GM18951 (cell line): ENCODE measurements at regions not wholly inside any gene's neighbourhood (a gene's known extent, or its start where the extent isn't known, plus 50 kb on each side); places are given as distances from the start of the nearest gene placed in this dataset.

Experiments used
- POLR2A ChIP-seq: IDR thresholded peaks from 4 replicates; pipeline ENCODE4 v1.6.1; 2011; ENCODE audit warnings: mild to moderate bottlenecking; ENCODE audit not compliant: insufficient read length, insufficient read depth; ENCODE audit errors: extremely low read depth
- in situ Hi-C: fragments of 300-500 bp; cut with MboI; formaldehyde crosslinking; loops from one replicate; pipeline ENCODE4 v1.12.0; 2022; ENCODE audit warnings: low sequenced_read_pairs, mixed read lengths, inconsistent platforms; ENCODE audit not compliant: unreplicated experiment

GRCh38 chr5:4628645-4629385 lies 511.3 kb upstream of the ADAMTS16 start:
- TF ChIP-seq POLR2A: no peak
- in situ Hi-C loops: no loop called here

- TF ChIP-seq POLR2A: no peak
- in situ Hi-C loops: no loop called here
These were observed 510.1 kb upstream of the ADAMTS16 start for GRCh38 chr5:4630031-4630430.

GRCh38 chr5:4634342-4634741 lies 505.8 kb upstream of the ADAMTS16 start:
- in situ Hi-C loops: no loop called here
- no peak for TF ChIP-seq POLR2A

GRCh38 chr5:4636378-4636777 lies 503.8 kb upstream of the ADAMTS16 start:
- no peak for TF ChIP-seq POLR2A
- in situ Hi-C loops: no loop called here

GRCh38 chr5:4639946-4640345 lies 500.2 kb upstream of the ADAMTS16 start:
- TF ChIP-seq POLR2A: no peak
- in situ Hi-C loops: no loop called here

- TF ChIP-seq POLR2A: no peak
- in situ Hi-C loops: no loop called here
These were observed 499.3 kb upstream of the ADAMTS16 start for GRCh38 chr5:4640795-4641194.

- no peak for TF ChIP-seq POLR2A
- in situ Hi-C loops: no loop called here
These were observed 497.6 kb upstream of the ADAMTS16 start for GRCh38 chr5:4642525-4642924.

GRCh38 chr5:4643190-4643589 lies 496.9 kb upstream of the ADAMTS16 start:
- TF ChIP-seq POLR2A: no peak
- in situ Hi-C loops: no loop called here

- no peak for TF ChIP-seq POLR2A
- in situ Hi-C loops: no loop called here
These were observed 496.2 kb upstream of the ADAMTS16 start for GRCh38 chr5:4643960-4644359.

GRCh38 chr5:4646715-4647375 lies 493.3 kb upstream of the ADAMTS16 start:
- in situ Hi-C loops: no loop called here
- TF ChIP-seq POLR2A: no peak

GRCh38 chr5:4647955-4648354 lies 492.2 kb upstream of the ADAMTS16 start:
- in situ Hi-C loops: no loop called here
- TF ChIP-seq POLR2A: no peak

- no peak for TF ChIP-seq POLR2A
- in situ Hi-C loops: no loop called here
These were observed 488.1 kb upstream of the ADAMTS16 start for GRCh38 chr5:4651806-4652565.

GRCh38 chr5:4653475-4653874 lies 486.7 kb upstream of the ADAMTS16 start:
- TF ChIP-seq POLR2A: no peak
- in situ Hi-C loops: no loop called here

- in situ Hi-C loops: no loop called here
- no peak for TF ChIP-seq POLR2A
These were observed 480.3 kb upstream of the ADAMTS16 start for GRCh38 chr5:4659851-4660250.

GRCh38 chr5:4661326-4661725 lies 478.8 kb upstream of the ADAMTS16 start:
- no peak for TF ChIP-seq POLR2A
- in situ Hi-C loops: no loop called here
